ENCODE measurements at regions not wholly inside any gene's neighbourhood (a gene's known extent, or its start where the extent isn't known, plus 50 kb on each side); places are given as distances from the start of the nearest gene placed in this dataset.

DNA sequence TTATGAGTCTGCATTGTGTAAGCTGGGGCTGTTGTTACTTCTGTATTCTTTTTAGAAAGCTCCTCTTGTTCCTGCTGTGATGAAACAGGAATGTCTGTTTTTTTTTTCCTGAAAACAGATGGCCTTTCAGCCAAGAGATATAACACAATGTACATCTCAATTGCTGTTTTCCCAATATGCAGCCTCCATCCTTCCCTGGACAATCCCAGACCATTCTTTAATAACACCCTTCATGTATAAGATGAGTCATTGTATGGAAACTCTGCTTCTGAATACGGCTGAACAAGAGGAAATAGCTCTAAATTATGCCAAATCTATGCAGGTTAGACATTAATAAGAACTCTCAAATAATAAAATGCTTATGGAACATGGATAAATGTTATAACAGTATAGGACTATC, 60.2 kb upstream of the LRRC4C start:
- TF ChIP-seq POLR2A (IDR thresholded peaks at IDR 0.05) (no peak), EP300 (IDR thresholded peaks at IDR 0.05; ENCODE audit: low read depth) (no peak), POLR2AphosphoS5 (IDR thresholded peaks at IDR 0.05) (no peak)
- TF ChIP-seq, protein P1, sequence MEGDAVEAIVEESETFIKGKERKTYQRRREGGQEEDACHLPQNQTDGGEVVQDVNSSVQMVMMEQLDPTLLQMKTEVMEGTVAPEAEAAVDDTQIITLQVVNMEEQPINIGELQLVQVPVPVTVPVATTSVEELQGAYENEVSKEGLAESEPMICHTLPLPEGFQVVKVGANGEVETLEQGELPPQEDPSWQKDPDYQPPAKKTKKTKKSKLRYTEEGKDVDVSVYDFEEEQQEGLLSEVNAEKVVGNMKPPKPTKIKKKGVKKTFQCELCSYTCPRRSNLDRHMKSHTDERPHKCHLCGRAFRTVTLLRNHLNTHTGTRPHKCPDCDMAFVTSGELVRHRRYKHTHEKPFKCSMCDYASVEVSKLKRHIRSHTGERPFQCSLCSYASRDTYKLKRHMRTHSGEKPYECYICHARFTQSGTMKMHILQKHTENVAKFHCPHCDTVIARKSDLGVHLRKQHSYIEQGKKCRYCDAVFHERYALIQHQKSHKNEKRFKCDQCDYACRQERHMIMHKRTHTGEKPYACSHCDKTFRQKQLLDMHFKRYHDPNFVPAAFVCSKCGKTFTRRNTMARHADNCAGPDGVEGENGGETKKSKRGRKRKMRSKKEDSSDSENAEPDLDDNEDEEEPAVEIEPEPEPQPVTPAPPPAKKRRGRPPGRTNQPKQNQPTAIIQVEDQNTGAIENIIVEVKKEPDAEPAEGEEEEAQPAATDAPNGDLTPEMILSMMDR (IDR thresholded peaks at IDR 0.05), result no peak
- Histone ChIP-seq H3K27me3 (no peaks in the 10 kb centered on the region), H3K36me3 (no peaks in the 10 kb centered on the region), H3K9me3 (no peaks in the 10 kb centered on the region), H3K27ac (no peak overlapping the region), H3K4me1 (no peaks in the 10 kb centered on the region), H3K4me3 (no peak overlapping the region)
- no peak for DNase-seq
- in situ Hi-C loops (cut with MboI; ENCODE audit: low pct_ligation_motif_present in 1 of 4, low pct_unique_long_range_greater_than_20kb in 1 of 4, low sequenced_read_pairs in 3 of 4), result no loop called here
- intact Hi-C loops (cut with DNase I; ENCODE audit: low total_unique reads), result no loop called here
- 18 to 29% methylated on average over 1 of the region's 1 CpG for WGBS, 2 donors (ENCODE audit: low coverage in 1 of 2)

DNA sequence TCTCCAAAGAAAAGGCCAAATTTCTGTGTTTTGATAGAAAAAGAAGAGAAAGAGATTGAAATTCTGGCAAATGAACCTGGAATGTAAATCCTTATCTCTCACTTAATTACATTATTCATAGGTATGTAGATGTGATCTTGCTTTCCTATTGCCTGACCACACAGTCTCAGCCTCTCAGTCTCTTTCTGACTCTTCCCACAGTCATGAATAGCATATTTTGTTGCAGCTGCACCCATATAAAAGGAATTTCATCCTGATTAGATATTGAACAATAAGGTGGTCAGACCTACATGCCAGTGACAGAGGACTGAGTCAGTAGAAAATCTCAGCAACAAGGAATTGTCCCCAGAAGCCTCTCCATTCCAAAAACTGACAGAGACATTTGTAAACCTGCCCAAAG, 62.9 kb upstream of the LRRC4C start:
- intact Hi-C loops (cut with DNase I; ENCODE audit: low total_unique reads) (no loop called here), in situ Hi-C loops (cut with MboI; ENCODE audit: low pct_ligation_motif_present in 1 of 4, low pct_unique_long_range_greater_than_20kb in 1 of 4, low sequenced_read_pairs in 3 of 4) (no loop called here)
- Histone ChIP-seq H3K4me1 (no peaks in the 10 kb centered on the region), H3K27me3 (no peaks in the 10 kb centered on the region), H3K27ac (no peak overlapping the region), H3K36me3 (no peaks in the 10 kb centered on the region), H3K9me3 (no peaks in the 10 kb centered on the region), H3K4me3 (no peak overlapping the region)
- DNase-seq, result no peak
- TF ChIP-seq EP300 (IDR thresholded peaks at IDR 0.05; ENCODE audit: low read depth), result no peak
- TF ChIP-seq, protein P1 (IDR thresholded peaks at IDR 0.05), result no peak
- TF ChIP-seq POLR2AphosphoS5 (IDR thresholded peaks at IDR 0.05), result no peak
- no peak for TF ChIP-seq POLR2A (IDR thresholded peaks at IDR 0.05)

DNA sequence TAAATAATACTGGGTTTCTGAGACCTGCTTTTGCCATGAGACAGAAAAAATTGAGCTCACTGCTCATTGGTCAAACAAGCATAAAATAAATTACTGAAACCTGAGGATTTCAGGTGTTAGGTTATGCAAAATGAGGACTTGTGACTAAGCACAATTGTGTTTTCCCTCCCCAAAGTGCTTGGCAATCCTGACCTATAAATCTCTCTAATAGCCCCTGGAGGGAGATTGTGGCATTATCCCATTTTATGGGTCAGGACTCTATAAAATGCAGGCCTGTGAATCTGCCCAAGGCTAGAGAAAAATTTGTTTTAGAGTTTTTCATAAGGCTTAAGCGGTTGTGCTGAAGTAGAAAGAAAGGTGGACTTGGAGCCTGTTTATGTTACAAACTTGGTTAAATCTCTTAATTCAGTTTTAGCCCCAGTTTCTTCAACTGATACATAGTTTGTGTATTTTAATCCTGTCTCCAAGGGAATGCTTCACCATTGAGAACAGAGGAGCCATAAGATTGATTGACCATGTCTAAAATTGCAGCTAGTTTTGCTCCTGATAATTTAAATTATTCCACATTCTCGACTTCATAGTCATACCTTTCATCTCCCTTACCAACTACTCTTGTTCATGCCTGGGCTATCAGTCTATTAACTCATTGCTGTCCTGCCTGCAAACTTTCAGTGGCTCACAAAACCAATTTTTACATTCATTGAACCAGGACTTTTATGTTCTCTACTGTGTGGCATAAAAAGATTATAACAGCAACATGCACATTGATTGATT, 63.6 kb upstream of the LRRC4C start:
- 7 to 40% methylated on average over 1 to 2 of the region's 2 CpGs for WGBS, 2 donors (ENCODE audit: low coverage in 1 of 2)
- in situ Hi-C loops (cut with MboI; ENCODE audit: low pct_ligation_motif_present in 1 of 4, low pct_unique_long_range_greater_than_20kb in 1 of 4, low sequenced_read_pairs in 3 of 4), result no loop called here
- H3K4me3 ChIP-seq, result no peak overlapping the region
- H3K27ac ChIP-seq, result no peak overlapping the region
- TF ChIP-seq, protein P1 (IDR thresholded peaks at IDR 0.05), result no peak
- TF ChIP-seq EP300 (IDR thresholded peaks at IDR 0.05; ENCODE audit: low read depth) (no peak), POLR2AphosphoS5 (IDR thresholded peaks at IDR 0.05) (no peak), POLR2A (IDR thresholded peaks at IDR 0.05) (no peak)
- H3K9me3 ChIP-seq, result no peaks in the 10 kb centered on the region
- H3K27me3 ChIP-seq, result no peaks in the 10 kb centered on the region
- intact Hi-C loops (cut with DNase I; ENCODE audit: low total_unique reads), result no loop called here
- no peaks in the 10 kb centered on the region for H3K4me1 ChIP-seq
- H3K36me3 ChIP-seq, result no peaks in the 10 kb centered on the region
- DNase-seq, result no peak

DNA sequence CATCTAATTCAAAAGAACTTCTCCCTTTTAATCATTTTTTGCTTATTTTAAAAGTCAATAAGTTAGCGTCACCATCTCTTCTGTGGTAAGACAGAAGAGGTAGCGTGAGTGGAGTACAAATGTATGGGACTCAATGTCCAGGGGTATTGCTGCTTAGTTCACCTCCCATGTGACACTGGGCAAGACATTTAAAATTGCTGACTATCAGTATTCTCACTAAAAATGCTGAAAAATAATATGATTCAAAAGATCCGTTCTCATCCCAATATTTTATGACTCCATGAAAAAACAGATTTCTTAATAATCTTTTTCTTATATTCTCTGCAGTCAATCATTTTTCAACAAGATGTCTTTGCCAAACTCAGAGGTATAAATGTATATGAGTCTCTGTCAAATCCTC, 68.1 kb upstream of the LRRC4C start:
- no peak overlapping the region for H3K4me3 ChIP-seq
- no peaks in the 10 kb centered on the region for H3K4me1 ChIP-seq
- H3K9me3 ChIP-seq, result no peaks in the 10 kb centered on the region
- no peak overlapping the region for H3K27ac ChIP-seq
- intact Hi-C loops (cut with DNase I; ENCODE audit: low total_unique reads) (no loop called here), in situ Hi-C loops (cut with MboI; ENCODE audit: low pct_ligation_motif_present in 1 of 4, low pct_unique_long_range_greater_than_20kb in 1 of 4, low sequenced_read_pairs in 3 of 4) (no loop called here)
- DNase-seq, result no peak
- H3K27me3 ChIP-seq, result no peaks in the 10 kb centered on the region
- TF ChIP-seq EP300 (IDR thresholded peaks at IDR 0.05; ENCODE audit: low read depth), result no peak
- no peak for TF ChIP-seq POLR2AphosphoS5 (IDR thresholded peaks at IDR 0.05)
- TF ChIP-seq POLR2A (IDR thresholded peaks at IDR 0.05), result no peak
- TF ChIP-seq, protein P1 (IDR thresholded peaks at IDR 0.05), result no peak
- 83 to 88% methylated on average over 3 of the region's 3 CpGs for WGBS, 2 donors (ENCODE audit: low coverage in 1 of 2)
- no peaks in the 10 kb centered on the region for H3K36me3 ChIP-seq

Measured in transverse colon (tissue), 4 donors.